HEK293T (cell line): ENCODE measurements at regions not wholly inside any gene's neighbourhood (a gene's known extent, or its start where the extent isn't known, plus 50 kb on each side); places are given as distances from the start of the nearest gene placed in this dataset.
"Not testable (repeated sequence)": the region's sequence is repeated elsewhere in the genome, so short reads cannot be mapped to it uniquely, and the experiment has no call there.

Source experiments
- BHLHE40 ChIP-seq: fragments of 450-650 bp; IDR thresholded peaks from 2 replicates; pipeline ENCODE4 v1.6.1; 2016; ENCODE audit warnings: mild to moderate bottlenecking, moderate library complexity, borderline replicate concordance
- FOXM1 ChIP-seq: fragments of 450-650 bp; IDR thresholded peaks from 2 replicates; pipeline ENCODE4 v1.6.1; 2017; ENCODE audit warnings: mild to moderate bottlenecking, borderline replicate concordance

- TF ChIP-seq BHLHE40, FOXM1: not testable (repeated sequence)
Measured at GRCh38 chr7:57241236-57241635, 109.0 kb upstream of the ZNF479 start.
